NOMO-1 treated with dmso at 0.1 percent for 144 hours (cell line): ENCODE measurements at regions not wholly inside any gene's neighbourhood (a gene's known extent, or its start where the extent isn't known, plus 50 kb on each side); places are given as distances from the start of the nearest gene placed in this dataset.
A peak's percentile ranks its signal among the peaks of the same experiment; 100 is the strongest.

Experiments
- DNase-seq: peaks from one replicate; lab custom pipeline; 2025; ENCODE audit not compliant: unreplicated experiment; lab: John Stamatoyannopoulos, UW

- no peak for DNase-seq
These were observed 140.8 kb downstream of the VEGFA start for GRCh38 chr6:43910638-43911353.

- DNase-seq = no peak
These were observed 140.2 kb downstream of the VEGFA start for GRCh38 chr6:43910149-43910637.

- DNase-seq = no peak
These were observed 139.6 kb downstream of the VEGFA start for GRCh38 chr6:43909474-43910148.

- no peak for DNase-seq
These were observed 137.9 kb downstream of the VEGFA start for GRCh38 chr6:43907789-43908472.

- DNase-seq = no peak
These were observed 137.3 kb downstream of the VEGFA start for GRCh38 chr6:43907312-43907711.

GRCh38 chr6:43904311-43905123 is 134.5 kb downstream of the VEGFA start:
- DNase-seq = no peak

GRCh38 chr6:43903739-43904290 is 133.8 kb downstream of the VEGFA start:
- no peak for DNase-seq

- peak; percentile 16 for DNase-seq
These were observed 131.8 kb downstream of the VEGFA start for GRCh38 chr6:43901733-43902230.

GRCh38 chr6:43900916-43901732 is 131.1 kb downstream of the VEGFA start:
- no peak for DNase-seq

- no peak for DNase-seq
These were observed 130.5 kb downstream of the VEGFA start for GRCh38 chr6:43900560-43900915.

GRCh38 chr6:43899830-43900229 is 129.8 kb downstream of the VEGFA start:
- no peak for DNase-seq

- no peak for DNase-seq
These were observed 128.5 kb downstream of the VEGFA start for GRCh38 chr6:43898358-43899131.

GRCh38 chr6:43897571-43898302 is 127.7 kb downstream of the VEGFA start:
- DNase-seq = no peak

GRCh38 chr6:43896329-43897255 is 126.6 kb downstream of the VEGFA start:
- DNase-seq = no peak

GRCh38 chr6:43895656-43896328 is 125.8 kb downstream of the VEGFA start:
- DNase-seq = no peak

- no peak for DNase-seq
These were observed 123.1 kb downstream of the VEGFA start for GRCh38 chr6:43893073-43893472.
